Sigmoid colon (tissue), 6 donors: ENCODE measurements at regions not wholly inside any gene's neighbourhood (a gene's known extent, or its start where the extent isn't known, plus 50 kb on each side); places are given as distances from the start of the nearest gene placed in this dataset.
"Not testable (repeated sequence)": the region's sequence is repeated elsewhere in the genome, so short reads cannot be mapped to it uniquely, and the experiment has no call there.

Experiments
- DNase-seq: peaks from one replicate; pipeline ENCODE4 v3.0.0-alpha.2; 2019
- H3K27ac ChIP-seq, 4 donors: fragments of 200-600 bp; sonication (generic); one replicate each; pipeline ENCODE4 v1.5.1; 2016 to 2019; ENCODE audit warnings: mild to moderate bottlenecking in 1 of 4
- H3K27me3 ChIP-seq, 3 donors: fragments of 200-600 bp; sonication (generic); one replicate each; pipeline ENCODE4 v1.5.1; 2019; ENCODE audit warnings: mild to moderate bottlenecking in 1 of 3
- H3K36me3 ChIP-seq, 4 donors: fragments of 200-600 bp; sonication (generic); one replicate each; pipeline ENCODE4 v1.5.1; 2016 to 2019
- H3K4me1 ChIP-seq, 4 donors: fragments of 200-600 bp; sonication (generic); one replicate each; pipeline ENCODE4 v1.5.1; 2017 to 2019
- H3K4me3 ChIP-seq, 4 donors: fragments of 200-600 bp; sonication (generic); one replicate each; pipeline ENCODE4 v1.5.1; 2017 to 2019; ENCODE audit warnings: mild to moderate bottlenecking in 2 of 4, moderate library complexity in 1 of 4
- H3K9me3 ChIP-seq, 4 donors: fragments of 200-600 bp in 3 of 4; sonication (generic) in 3 of 4; one replicate each; pipeline versions ENCODE4 v1.5.1 to v1.6.1; 2013 to 2019
- EP300 ChIP-seq, 4 donors: sonication (generic); formaldehyde crosslinking; IDR thresholded peaks; one replicate each; pipeline ENCODE4 v1.6.1; 2017; ENCODE audit warnings: antibody characterized with exemption in 4 of 4
- POLR2A ChIP-seq, 2 donors: fragments of 450-650 bp; IDR thresholded peaks; one replicate each; pipeline ENCODE4 v1.6.1; 2016; ENCODE audit warnings: antibody characterized with exemption in 2 of 2, mild to moderate bottlenecking in 2 of 2, moderate library complexity in 2 of 2
- POLR2AphosphoS5 ChIP-seq, 4 donors: sonication (generic); formaldehyde crosslinking; IDR thresholded peaks; one replicate each; pipeline ENCODE4 v1.6.1; 2017; ENCODE audit warnings: antibody characterized with exemption in 4 of 4
- WGBS, 2 donors: extraction: QIAGEN DNeasy Blood & Tissue Kit; methylation state at CpG; one replicate each; pipeline ENCODE4 v1.1.7; 2013; 5-methylcytosine and 5-hydroxymethylcytosine counted together
- intact Hi-C: fragments of 100-400 bp; cut with DNase I; formaldehyde crosslinking; loops from one replicate; pipeline ENCODE4 v1.15.1; 2023
- TF ChIP-seq, protein P1 (sequence below), 4 experiments: fragments of 450-650 bp in 3 of 4; fragments of 200-600 bp in 1 of 4; IDR thresholded peaks; one replicate each; pipeline ENCODE4 v1.5.1; 2016 to 2019; ENCODE audit warnings: antibody characterized with exemption in 4 of 4, mild to moderate bottlenecking in 3 of 4, moderate library complexity in 2 of 4
- donor health status: healthy with polysubstance abuse.
- donor health status: healthy.

GRCh38 chr16:47873434-47873833 is 282.4 kb downstream of the ABCC12 start:
- TF ChIP-seq POLR2AphosphoS5 (IDR thresholded peaks at IDR 0.05), result no peak
- TF ChIP-seq POLR2A (IDR thresholded peaks at IDR 0.05), result no peak
- TF ChIP-seq, protein P1, sequence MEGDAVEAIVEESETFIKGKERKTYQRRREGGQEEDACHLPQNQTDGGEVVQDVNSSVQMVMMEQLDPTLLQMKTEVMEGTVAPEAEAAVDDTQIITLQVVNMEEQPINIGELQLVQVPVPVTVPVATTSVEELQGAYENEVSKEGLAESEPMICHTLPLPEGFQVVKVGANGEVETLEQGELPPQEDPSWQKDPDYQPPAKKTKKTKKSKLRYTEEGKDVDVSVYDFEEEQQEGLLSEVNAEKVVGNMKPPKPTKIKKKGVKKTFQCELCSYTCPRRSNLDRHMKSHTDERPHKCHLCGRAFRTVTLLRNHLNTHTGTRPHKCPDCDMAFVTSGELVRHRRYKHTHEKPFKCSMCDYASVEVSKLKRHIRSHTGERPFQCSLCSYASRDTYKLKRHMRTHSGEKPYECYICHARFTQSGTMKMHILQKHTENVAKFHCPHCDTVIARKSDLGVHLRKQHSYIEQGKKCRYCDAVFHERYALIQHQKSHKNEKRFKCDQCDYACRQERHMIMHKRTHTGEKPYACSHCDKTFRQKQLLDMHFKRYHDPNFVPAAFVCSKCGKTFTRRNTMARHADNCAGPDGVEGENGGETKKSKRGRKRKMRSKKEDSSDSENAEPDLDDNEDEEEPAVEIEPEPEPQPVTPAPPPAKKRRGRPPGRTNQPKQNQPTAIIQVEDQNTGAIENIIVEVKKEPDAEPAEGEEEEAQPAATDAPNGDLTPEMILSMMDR (IDR thresholded peaks at IDR 0.05), result no peak
- TF ChIP-seq EP300 (IDR thresholded peaks at IDR 0.05), result no peak
- WGBS, 2 donors, result 80 to 82% methylated on average over 5 of the region's 5 CpGs
- no peak overlapping the region for H3K4me3 ChIP-seq

DNA sequence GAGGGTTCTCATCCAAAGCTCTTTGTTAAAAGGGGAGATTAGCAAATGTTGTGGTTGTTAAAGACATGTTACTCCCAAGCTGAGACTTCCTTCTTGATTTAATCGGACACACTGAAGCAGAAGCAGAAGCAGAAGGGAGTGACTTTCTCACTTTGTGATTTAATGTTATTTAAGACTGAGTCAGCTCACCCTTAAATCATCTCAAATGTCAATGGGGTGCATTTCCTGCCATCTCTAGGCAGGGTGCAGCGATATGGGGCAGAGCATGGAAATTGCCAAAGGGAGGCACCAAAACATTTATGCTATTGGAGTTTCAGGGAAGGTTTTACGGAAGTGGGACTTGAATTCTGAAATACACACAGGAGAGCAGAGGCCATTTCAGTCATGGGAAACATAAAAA is 283.6 kb downstream of the ABCC12 start:
- no peak for DNase-seq
- H3K9me3 ChIP-seq, result no peaks in the 10 kb centered on the region
- WGBS, 2 donors, result 71 to 77% methylated on average over 3 of the region's 3 CpGs
- intact Hi-C loops, result no loop called here
- no peak overlapping the region for H3K27ac ChIP-seq
- no peaks in the 10 kb centered on the region for H3K27me3 ChIP-seq
- H3K4me1 ChIP-seq, result no peaks in the 10 kb centered on the region
- no peaks in the 10 kb centered on the region for H3K36me3 ChIP-seq
- no peak overlapping the region for H3K4me3 ChIP-seq
- TF ChIP-seq POLR2A (IDR thresholded peaks at IDR 0.05), result no peak
- no peak for TF ChIP-seq EP300 (IDR thresholded peaks at IDR 0.05)
- no peak for TF ChIP-seq POLR2AphosphoS5 (IDR thresholded peaks at IDR 0.05)
- TF ChIP-seq, protein P1 (IDR thresholded peaks at IDR 0.05), result no peak

More at GRCh38 chr16:47873434-47873833, 282.4 kb downstream of the ABCC12 start:
- no peaks in the 10 kb centered on the region for H3K36me3 ChIP-seq
- intact Hi-C loops, result no loop called here
- no peaks in the 10 kb centered on the region for H3K4me1 ChIP-seq
- no peaks in the 10 kb centered on the region for H3K9me3 ChIP-seq
- DNase-seq, result no peak
- no peak overlapping the region for H3K27ac ChIP-seq
- H3K27me3 ChIP-seq, result no peaks in the 10 kb centered on the region

DNA sequence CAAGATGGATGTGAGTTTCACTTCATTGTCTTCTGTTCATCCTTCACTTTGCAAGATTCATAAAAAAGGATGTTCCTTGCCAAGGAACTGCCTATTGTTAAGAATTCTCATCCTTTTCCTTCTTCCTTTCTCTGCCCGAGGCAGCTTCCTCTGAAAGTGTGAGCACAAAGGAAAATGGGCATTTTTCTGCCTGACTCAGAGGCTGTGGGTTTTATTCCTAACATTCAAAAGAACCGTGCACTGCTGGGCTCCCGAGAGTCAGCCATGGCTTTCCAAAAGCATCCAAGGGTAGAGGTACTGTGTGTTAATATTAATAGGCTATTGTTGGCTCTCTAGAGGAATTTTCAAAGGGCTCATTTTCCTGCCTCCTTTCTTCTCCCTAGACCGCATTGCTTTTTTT is 289.4 kb downstream of the ABCC12 start:
- Histone ChIP-seq H3K27me3 (no peaks in the 10 kb centered on the region), H3K36me3 (no peaks in the 10 kb centered on the region), H3K4me1 (no peaks in the 10 kb centered on the region), H3K27ac (no peak overlapping the region), H3K4me3 (no peak overlapping the region), H3K9me3 (no peaks in the 10 kb centered on the region)
- no peak for DNase-seq
- intact Hi-C loops, result no loop called here
- TF ChIP-seq EP300 (IDR thresholded peaks at IDR 0.05) (no peak), POLR2A (IDR thresholded peaks at IDR 0.05) (no peak), POLR2AphosphoS5 (IDR thresholded peaks at IDR 0.05) (no peak)
- TF ChIP-seq, protein P1 (IDR thresholded peaks at IDR 0.05), result no peak
- 48 to 68% methylated on average over 4 of the region's 4 CpGs for WGBS, 2 donors

DNA sequence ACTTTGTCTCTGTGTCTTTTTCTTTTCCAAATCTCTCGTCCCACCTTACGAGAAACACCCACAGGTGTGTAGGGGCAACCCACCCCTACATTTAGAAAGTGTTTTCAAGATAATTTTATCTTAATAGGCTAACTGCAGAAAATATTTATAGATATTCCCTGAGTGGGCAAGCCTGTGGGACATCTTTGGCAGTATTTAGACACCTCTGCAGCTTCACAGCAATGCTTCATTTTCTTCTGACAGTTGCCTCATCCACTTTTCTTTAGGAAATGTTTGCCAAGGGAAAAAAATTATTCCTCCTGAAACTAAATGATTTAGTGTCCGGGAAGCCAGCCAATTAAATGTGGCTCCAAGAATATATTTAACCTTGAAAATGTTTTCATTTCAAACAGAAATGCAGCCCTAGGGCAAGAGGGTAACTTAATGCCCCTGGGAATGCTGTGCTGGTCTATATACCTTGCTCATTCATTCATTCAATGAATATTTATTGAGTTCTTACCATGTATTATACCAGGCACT is 290.4 kb downstream of the ABCC12 start:
- Histone ChIP-seq H3K27me3 (no peaks in the 10 kb centered on the region), H3K9me3 (no peaks in the 10 kb centered on the region), H3K36me3 (no peaks in the 10 kb centered on the region), H3K4me1 (no peaks in the 10 kb centered on the region), H3K4me3 (no peak overlapping the region), H3K27ac (no peak overlapping the region)
- WGBS, 2 donors, result 63 to 80% methylated on average over 3 of the region's 3 CpGs
- TF ChIP-seq POLR2AphosphoS5 (IDR thresholded peaks at IDR 0.05) (no peak), POLR2A (IDR thresholded peaks at IDR 0.05) (no peak), EP300 (IDR thresholded peaks at IDR 0.05) (no peak)
- TF ChIP-seq, protein P1 (IDR thresholded peaks at IDR 0.05), result no peak
- intact Hi-C loops, result no loop called here
- no peak for DNase-seq

DNA sequence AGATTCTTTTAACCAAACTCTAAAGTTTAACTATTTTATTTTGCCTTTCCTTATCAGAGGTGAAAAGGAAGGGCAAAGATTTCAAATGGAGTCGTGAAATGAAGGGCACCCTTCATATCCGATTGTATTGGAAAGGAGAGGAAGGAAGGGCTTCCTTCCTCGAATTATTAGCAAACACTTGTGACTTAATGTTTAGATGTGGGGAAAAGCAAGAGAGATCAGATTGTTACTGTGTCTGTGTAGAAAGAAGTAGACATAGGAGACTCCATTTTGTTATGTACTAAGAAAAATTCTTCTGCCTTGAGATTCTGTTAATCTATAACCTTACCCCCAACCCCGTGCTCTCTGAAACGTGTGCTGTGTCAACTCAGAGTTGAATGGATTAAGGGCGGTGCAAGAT is 291.5 kb downstream of the ABCC12 start:
- H3K27ac ChIP-seq, H3K4me1 ChIP-seq, H3K4me3 ChIP-seq, H3K27me3 ChIP-seq, intact Hi-C loops, H3K9me3 ChIP-seq, H3K36me3 ChIP-seq, DNase-seq: not testable (repeated sequence)
- whole genome bisulfite sequencing, 2 donors, result 13 to 31% methylated on average over 6 of the region's 6 CpGs
